UCSD-AML1 (cell line): ENCODE measurements at regions not wholly inside any gene's neighbourhood (a gene's known extent, or its start where the extent isn't known, plus 50 kb on each side); places are given as distances from the start of the nearest gene placed in this dataset.

Experiments
- DNase-seq: peaks from one replicate; lab custom pipeline; 2025; ENCODE audit not compliant: unreplicated experiment; lab: John Stamatoyannopoulos, UW

DNA sequence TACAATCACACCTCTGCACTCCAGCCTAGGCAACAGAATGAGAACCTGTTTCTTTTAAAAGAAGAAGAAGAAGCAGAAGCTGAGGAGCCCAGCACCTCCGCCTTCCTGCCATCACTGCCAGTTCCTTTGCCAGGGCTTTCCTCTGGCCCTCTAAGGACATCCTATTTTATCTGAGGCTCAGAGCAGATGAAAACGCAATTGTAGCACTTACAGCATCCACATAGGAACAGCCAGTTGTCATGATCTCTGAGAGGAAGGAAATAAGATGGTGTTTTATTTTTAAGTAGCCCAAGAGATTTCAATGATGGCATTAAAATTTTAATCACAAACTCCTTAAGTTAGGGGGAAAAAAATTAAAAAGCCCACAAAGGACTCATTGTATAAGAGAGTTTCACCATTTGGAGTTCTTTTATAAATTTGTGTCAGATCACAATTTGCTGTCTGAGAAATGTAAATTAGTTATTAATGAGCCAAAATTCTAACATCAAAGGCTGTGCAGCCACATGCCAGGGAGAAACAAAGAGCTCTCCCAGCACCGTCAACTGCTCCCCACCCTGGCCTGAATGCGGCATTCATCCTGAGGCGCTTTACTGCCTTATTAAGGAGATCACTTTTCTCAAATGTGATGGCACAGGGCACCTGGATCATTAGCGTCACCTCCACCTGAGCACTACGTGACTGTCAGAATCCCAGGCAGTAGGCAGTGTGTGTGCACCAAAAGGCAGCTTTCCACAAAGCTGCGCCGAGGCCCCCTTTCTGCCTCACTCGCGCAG, 393.0 kb downstream of the FOXO1 start:
- DNase-seq, result peak; percentile 12

DNA sequence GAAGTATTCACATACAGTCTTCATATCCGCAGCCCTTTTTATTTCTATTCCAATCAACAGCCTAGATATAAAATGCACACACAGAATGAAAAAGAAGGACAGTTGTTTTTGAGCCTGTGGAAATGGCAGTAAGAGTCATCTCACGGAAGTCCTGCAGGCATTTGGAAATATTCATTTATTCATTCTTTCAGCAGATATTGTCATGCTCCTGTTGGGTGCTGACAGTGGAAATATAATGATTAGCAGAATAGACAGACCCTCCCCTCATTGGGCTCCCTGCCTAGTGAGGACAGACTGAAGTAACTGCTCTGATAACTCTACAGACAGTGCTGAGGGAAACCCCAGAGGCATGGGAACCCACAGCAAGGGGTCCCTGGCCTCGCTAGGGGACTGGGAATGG, 392.3 kb downstream of the FOXO1 start:
- DNase-seq, result no peak

DNA sequence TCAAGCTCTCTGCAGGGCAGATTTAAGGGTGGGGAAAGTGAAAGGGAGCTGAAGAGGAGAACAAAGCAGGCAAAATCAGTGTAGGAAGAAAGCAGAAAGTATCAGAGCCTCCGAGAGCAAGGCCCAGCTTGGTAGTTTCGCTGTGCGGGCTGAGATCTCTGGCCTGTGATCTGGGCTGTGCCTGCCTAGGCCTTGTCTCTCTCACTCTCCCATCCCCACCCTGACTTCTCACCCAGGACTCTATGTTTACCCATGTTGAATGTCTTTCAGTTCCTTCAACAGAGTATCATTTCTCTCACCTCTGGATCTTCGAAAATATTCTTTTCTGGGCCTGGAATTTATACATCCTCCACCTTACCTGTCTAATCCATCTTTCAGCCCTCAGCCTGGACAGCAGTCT, 391.3 kb downstream of the FOXO1 start:
- no peak for DNase-seq

DNA sequence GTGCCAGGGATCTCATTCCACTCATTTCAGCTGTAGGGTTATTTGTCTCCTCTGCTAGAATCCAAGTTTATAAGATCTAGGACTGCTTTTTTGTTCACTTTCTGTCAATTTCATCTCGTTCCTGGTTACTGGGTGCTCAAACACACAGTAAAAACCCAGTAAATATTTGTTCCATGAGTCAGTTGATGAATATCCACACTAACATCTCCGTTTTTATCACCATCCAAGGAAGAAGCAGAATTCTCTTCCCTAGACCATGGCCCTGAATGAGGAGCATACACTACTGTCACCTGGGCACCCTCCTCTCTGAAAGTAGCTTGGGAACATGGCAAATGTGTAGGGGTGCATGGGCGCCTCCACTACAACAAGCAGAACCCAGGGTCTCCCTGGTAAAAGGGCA, 390.8 kb downstream of the FOXO1 start:
- no peak for DNase-seq

DNA sequence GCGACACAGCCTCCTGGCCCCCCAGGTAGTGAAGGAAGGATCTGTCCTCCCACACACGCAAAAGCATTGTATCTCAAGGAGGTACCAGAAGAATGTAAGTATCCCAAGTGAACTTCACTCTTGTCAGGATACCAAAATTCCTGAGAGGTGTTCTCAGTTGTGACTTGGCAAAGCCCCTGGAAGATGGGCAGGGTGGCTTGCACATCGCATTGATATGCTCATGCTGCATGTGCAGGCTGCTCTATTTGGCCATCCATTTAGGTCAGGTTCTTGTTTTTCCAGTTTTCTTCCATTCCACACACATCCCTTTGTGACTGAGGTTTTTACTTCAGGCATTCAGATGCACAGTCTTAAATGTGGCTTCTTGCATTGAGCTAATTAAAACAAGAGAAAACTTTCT, 382.8 kb downstream of the FOXO1 start:
- DNase-seq, result no peak

DNA sequence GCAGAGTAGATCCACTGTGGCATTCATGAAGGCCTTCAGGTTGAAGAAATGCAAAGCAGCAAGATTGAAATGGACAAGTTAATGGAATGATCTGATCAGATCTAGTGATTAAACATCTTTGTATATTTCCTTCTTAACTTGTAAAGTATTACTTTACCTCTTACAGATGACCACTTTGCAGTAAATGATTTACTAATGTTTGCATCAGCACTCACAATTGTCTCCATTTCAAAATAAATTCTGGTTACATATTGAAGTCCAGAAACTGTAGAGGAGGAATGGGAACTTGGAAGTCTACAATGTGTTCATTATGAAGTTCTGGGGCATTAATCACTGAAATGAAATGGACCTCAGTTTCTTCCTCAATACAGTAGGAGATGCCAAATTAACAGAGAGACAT, 380.8 kb downstream of the FOXO1 start:
- DNase-seq, result no peak

DNA sequence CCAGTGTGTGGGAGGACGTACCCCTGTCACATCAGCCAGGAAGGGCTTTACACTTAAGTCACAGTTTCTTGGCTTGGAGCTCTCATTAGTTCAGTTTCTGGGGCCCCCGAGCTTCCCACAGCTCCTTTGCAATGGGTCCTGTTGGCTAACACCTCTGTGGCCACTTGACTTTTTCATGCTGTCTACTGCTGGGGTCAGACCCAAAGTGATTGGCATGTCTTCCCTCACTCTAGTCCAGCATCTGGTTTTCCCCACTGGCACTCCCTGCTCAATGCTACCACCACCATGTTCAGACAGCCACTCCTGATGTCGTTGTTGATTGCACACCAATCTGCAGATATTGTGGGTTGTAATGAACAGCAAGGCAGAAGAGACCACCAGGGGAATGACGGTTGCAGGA, 379.0 kb downstream of the FOXO1 start:
- no peak for DNase-seq

DNA sequence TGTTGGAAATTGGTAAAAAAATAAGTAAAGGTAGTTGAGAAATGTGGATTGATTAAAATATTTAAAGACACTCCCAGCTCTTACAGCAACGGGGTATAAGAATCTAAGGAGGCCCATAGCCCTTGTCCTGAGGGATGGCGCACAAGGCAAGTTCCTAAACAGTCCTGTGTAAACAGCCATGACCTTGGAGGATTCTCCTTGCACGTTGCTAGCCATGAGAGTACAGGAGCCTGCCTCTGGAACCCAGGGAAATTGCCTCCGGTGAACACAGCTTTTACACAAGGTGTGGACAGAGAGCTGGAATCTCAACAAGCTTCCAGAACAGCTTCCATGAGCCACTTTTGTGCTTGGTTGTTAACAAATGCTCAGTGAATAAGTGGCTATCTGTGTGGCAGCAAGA, 378.2 kb downstream of the FOXO1 start:
- no peak for DNase-seq

DNA sequence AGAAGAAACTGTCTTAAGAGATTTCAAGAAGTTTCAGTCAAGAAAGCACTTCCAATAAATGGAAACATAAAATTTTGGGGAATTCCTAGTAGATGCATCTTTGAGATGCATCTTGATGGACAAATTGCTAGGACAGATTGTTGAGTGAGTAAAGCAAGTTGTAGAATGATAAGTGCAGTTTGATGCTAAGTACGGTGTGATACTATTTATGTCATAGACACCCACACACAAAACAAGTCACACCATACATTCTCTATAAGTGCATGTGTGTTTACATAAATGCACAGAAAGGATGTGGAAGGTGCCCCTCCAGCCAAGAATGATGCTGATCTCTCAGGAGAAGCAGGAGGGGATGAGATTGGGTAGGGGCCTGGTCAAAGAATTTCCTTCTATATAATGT, 375.7 kb downstream of the FOXO1 start:
- no peak for DNase-seq

DNA sequence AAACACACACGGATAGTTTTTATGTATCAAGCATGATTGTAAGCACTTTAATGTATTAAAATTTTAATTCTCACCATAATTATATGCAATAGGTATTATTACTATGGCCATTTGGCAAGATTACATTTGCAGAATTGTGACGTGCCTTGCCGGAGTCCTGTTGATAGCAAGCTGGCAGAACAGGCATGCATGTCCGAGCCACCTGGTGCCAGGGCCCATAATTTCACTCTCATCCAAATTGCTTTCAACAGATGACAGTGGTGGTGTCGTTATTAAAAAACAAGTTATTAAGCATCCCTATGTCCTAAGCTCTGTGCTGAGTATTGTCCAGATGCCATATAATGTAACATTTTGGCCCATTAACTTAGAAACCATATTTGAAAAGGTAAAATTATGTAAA, 374.3 kb downstream of the FOXO1 start:
- DNase-seq, result no peak

DNA sequence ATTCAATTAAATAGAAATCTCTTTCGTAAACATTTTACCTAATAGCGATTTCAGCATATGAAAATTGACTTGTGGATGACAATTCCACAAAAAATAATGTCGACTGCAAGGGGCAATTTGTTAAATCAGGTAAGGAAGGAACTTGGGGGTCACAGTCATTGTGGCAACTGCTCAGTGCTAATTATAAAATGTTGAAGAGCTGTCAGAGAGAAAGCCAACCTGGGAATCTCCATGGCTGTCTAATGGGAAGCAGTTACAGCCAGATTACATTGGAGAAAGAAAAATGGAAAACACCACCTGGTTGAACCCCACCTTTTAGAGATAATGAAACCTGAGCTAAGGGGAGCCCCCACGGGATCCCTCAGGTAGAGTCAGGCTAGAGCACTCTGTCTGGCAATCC, 373.9 kb downstream of the FOXO1 start:
- no peak for DNase-seq

DNA sequence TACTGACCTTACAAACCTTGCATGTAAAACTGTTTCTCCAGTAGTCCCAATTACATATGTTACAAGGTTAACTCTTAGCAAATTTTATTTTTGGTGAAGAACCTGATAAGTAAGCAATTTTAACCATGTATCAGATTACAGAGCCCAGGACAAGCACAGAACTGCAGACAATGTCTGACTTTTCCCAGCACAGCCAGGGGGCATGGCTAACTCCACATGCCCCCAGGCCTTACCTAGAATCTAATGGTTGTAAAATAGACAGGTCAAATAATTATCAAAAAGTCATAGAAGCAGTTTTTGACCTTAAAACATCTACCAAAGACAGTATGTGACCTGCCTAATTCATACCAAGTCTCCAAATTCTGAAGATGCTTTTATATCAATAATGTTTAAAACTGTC, 364.1 kb downstream of the FOXO1 start:
- no peak for DNase-seq

DNA sequence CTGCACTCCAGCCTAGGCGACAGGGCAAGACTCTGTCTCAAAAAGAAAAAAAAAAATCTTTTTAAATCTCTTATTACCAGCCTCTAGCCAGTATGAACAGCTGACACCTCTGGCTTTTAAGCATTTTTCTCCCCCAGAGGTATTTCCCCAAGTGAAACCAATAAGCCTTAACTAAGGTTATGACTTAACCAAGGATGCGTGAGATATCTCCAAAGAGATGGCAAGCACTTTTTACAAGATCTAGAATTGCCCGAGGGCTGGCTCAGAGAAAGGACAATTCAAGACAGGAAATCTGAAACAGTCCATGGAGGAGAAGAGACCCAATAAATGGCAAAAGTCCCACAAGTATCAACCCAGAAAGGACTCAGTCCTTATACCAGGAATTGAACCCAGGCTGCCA, 362.1 kb downstream of the FOXO1 start:
- DNase-seq, result no peak

DNA sequence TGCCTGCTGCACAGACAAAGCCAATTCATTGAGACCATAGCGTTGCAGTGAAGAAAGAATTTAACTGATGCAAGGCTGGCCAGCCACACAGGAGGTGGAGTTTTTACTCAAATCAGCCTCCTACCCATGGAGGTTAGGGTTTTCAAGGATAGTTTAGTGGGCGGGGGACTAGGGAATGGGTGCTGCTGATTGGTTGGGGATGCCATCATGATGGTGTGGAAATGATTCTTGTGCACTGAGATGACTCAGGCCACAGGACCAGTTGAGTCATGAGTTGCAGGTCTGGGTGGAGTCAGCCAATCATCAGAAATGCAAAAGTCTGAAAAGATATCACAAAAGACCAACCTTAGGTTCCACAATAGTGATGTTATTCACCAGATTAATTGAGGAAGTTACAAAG, 359.6 kb downstream of the FOXO1 start:
- DNase-seq, result no peak

DNA sequence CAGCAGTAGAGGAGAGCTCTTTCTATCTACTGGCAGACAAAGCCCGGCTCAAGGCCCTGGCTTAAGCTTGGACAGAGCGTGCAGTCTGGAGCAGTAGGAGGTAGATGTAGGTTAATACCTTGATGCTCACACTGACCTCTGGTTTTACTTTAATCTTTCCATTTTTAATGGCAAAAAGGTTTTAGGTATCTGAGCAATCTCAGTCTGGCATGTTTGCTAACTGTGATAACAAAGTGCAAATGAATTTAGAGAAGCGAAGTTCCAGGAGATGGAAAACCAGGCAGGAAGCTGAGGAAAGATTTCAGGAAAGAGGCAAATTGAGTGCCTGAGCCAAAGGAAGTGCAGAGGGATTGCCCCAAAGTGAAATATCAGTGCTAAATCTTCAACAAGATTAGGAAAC, 356.6 kb downstream of the FOXO1 start:
- DNase-seq, result no peak

DNA sequence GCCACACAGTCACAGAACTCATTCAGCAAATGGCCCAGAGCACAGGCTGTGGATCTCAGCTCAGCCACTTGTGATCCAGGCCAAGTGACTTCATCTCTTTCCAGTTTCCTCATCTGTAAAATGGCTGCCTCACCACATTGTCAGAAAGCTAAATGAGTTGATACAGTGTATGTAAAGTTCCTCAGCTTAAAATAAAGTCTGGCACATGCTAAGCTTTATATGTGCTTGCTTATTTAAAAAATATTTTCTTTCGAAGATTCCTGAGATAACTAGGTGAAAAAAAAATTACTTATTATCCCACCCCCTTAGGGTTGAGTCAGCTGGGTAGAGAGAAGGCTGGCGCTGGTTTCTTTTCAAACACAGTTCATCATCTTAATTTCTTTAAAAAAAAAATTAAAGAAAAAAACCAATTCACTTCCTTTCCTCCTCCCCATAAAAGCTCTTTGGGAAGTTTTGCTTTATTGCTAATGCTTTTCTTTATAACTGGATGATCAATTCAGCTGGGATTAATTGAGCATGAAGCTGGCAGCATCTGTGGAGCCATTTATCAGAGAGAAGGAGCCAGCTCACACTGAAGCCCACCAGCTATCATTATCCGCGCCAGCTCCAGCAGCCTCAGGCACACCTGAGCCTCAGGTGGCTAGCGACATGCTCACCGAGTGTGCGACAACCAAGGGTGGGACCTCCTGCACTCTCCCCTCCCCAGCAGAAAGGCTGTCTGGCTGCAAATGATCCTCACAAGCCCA, 354.9 kb downstream of the FOXO1 start:
- no peak for DNase-seq

DNA sequence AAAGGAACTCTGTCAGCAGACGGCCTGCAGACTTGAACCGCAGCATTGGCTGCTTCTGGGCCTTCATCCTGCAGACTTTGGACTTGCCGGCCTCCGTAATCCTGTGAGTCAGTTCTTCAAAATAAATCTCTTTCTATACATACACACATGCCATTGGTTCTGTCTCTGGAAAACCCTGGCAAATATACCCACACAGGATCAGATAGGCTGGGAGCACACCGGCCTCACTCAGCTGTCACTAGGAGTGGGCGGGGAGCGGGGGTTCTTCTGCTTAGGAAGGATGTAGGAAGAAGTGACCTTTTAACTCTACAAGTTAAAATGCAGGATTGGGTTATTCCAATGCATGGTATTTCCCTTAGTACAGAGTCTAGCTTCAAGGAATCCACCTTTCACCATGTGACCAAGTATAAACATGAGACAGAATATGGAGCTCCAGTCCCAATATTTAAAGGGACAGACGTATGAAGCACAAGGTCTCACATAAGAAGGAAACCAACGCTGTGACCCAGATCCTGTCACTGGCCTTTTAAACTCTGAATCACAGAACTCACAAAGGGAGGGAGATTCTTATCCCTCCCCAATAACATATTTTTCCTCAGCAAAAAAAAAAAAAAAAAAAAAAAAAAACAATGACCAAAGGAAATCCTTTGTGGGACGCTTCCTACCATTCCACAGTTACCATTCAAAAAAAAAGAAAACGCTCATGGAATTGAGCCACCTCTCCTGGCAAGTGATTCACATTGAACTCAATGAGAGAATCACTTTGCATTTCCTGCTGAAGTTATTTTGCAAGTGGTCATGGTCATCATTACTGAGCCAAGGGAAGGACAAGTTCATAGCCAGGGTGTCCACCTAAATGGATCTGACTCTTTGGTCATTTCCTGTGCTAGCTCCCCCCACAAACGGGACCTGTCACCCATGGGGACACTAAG, 352.9 kb downstream of the FOXO1 start:
- DNase-seq, result no peak

DNA sequence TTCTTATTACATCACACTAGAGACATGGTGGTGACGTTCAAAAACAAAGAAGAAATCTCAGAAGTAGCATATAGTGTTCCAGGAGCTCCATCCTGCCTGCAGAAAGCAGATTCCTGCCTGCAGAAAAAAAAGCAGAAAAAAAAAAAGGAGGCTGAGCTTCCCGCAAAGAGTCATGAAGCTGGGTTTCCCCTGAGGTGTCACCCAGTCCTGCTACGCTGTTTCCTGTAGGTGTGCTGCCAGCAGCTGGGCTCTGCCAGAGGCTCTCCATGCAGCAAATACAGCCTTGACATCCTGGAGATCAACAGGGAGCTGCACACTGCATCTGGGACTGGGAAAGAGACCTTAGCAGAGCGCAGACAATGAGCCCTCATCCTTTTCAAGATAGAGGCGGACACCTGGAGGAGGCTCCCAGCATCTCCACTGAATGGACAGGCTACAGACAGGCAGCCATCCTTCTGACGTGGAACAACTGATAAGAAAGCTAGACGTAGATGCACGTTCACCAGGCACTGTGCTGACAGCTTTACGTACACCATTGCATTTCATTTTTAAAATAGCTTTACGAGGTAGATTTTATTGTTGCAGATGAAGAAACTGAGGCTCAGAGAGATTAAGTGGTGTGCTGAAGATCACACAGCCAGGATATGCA, 350.9 kb downstream of the FOXO1 start:
- DNase-seq, result no peak

DNA sequence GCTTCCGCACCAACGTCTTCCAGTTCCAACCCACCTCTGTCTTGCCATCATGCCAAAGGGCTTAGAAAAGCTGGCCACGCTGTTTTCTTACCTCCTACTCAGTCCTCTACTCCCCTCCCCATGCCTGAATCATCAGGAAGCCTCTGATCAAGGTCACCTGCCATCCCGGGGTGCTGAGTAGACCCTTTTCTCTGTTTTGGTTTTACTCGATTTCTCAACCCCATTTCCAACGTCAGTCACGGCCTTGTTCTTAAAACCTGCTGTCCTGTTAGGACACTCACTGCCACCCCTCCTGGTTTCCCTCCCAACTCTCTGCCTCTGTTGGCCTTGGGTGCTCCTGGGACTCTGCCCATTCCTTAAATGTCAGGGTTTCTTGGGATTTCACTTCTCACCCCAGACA, 350.1 kb downstream of the FOXO1 start:
- no peak for DNase-seq

DNA sequence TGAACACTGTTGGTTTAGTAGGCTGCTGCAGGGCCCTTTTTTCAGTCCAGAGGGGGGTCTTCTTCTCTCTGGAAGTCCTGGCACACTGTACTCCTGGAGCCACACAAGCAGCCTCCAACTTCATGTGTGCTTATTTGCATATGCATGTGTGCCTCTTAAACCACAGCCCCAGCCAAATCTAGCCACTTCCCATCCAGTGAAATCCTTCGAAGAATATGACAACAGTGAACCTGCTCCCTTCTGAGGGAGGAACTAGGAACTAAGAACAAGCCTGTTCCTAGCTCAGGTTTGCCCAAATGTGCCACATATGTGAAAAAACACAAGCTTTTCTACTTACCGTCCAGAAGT, 348.5 kb downstream of the FOXO1 start:
- no peak for DNase-seq

DNA sequence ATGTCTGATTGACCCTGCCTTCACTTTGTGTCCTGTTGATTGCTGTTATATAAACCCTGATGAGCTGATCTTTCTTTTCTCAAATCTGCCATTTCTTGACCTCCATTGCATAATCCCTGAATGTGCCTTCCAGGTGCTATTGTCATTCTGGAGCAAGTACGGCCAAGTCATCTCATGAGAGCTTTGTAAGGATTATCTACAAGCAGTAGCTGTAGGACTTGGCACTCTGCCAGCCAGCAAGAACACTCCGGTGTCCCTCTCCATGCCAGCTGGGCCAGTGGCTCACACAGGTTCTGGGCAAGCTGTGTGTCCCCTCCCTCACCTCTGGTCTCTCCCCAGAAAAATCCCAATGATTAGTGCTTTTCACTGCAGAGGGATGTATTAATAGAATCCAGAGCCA, 348.1 kb downstream of the FOXO1 start:
- no peak for DNase-seq
